ENCODE measurements at regions not wholly inside any gene's neighbourhood (a gene's known extent, or its start where the extent isn't known, plus 50 kb on each side); places are given as distances from the start of the nearest gene placed in this dataset.

- Histone ChIP-seq H3F3A (replicated peaks; ENCODE audit: low read depth) (no peaks in the 10 kb centered on the region), H3K27ac (ENCODE audit: low read depth) (no peak overlapping the region), H2AFZ (peak overlapping the region; percentile 28; the same call in 1 of the 2 replicates), H3K4me2 (no peak overlapping the region), H3K9me2 (ENCODE audit: insufficient read depth) (no peaks in the 10 kb centered on the region), H3K79me2 (replicated peaks; ENCODE audit: insufficient read depth) (no peaks in the 10 kb centered on the region), H3K36me3 (ENCODE audit: insufficient read depth) (no peaks in the 10 kb centered on the region; the same call in 1 of the 2 replicates), H4K20me1 (replicated peaks; ENCODE audit: insufficient read depth) (no peaks in the 10 kb centered on the region), H3K4me1 (ENCODE audit: insufficient read depth) (peaks cover 5% of the 10 kb centered on the region; the same call in 1 of the 2 replicates), H3K4me3 (no peak overlapping the region), H3K27me3 (ENCODE audit: insufficient read depth) (no peaks in the 10 kb centered on the region)
- Mint-ChIP-seq H3K4me3 (no peak overlapping the region), H3K4me1 (peaks cover 16% of the 10 kb centered on the region), H3K27me3 (ENCODE audit: insufficient read depth, low read depth, poor library complexity) (peaks cover 4% of the 10 kb centered on the region), H3K27ac (no peak overlapping the region), H3K36me3 (ENCODE audit: low read depth) (no peaks in the 10 kb centered on the region), H3K9me3 (no peaks in the 10 kb centered on the region)
- no peak for DNase-seq (ENCODE audit: low spot score)
- no peak for TF ChIP-seq ZNF114 (CRISPR knock-in tag; IDR thresholded peaks at IDR 0.05)
- no peak for ATAC-seq
These were observed 334.1 kb downstream of the TEX29 start for GRCh38 chr13:111654531-111654930.

GRCh38 chr13:111656439-111656838 lies 336.0 kb downstream of the TEX29 start:
- Mint-ChIP-seq H3K4me3 (no peak overlapping the region), H3K27me3 (ENCODE audit: insufficient read depth, low read depth, poor library complexity) (peaks cover 4% of the 10 kb centered on the region), H3K36me3 (ENCODE audit: low read depth) (no peaks in the 10 kb centered on the region), H3K4me1 (peaks cover 16% of the 10 kb centered on the region), H3K9me3 (no peaks in the 10 kb centered on the region), H3K27ac (no peak overlapping the region)
- H3K4me3 ChIP-seq = no peak overlapping the region
- H4K20me1 ChIP-seq (replicated peaks; ENCODE audit: insufficient read depth) = no peaks in the 10 kb centered on the region
- no peak overlapping the region for H3K4me2 ChIP-seq
- H3K9me2 ChIP-seq (ENCODE audit: insufficient read depth) = no peaks in the 10 kb centered on the region
- no peaks in the 10 kb centered on the region for H3F3A ChIP-seq (replicated peaks; ENCODE audit: low read depth)
- H3K79me2 ChIP-seq (replicated peaks; ENCODE audit: insufficient read depth) = no peaks in the 10 kb centered on the region
- ATAC-seq (no peak), DNase-seq (ENCODE audit: low spot score) (no peak)
- H3K27me3 ChIP-seq (ENCODE audit: insufficient read depth) = no peaks in the 10 kb centered on the region
- H3K36me3 ChIP-seq (ENCODE audit: insufficient read depth) = no peaks in the 10 kb centered on the region; the same call in 1 of the 2 replicates
- H2AFZ ChIP-seq = no peak overlapping the region
- no peak overlapping the region for H3K27ac ChIP-seq (ENCODE audit: low read depth)
- no peak for TF ChIP-seq JUNB (IDR thresholded peaks at IDR 0.05; ENCODE audit: unreplicated experiment)
- TF ChIP-seq CREB1 (CRISPR knock-in tag; IDR thresholded peaks at IDR 0.05; ENCODE audit: low read depth) = no peak
- no peak for TF ChIP-seq EZH2 (IDR thresholded peaks at IDR 0.05; ENCODE audit: low read depth, unreplicated experiment)
- no peak for TF ChIP-seq CTCF (conservative IDR thresholded peaks at IDR 0.05; ENCODE audit: low read depth in 2 of 2)
- TF ChIP-seq EZH2phosphoT487 (IDR thresholded peaks at IDR 0.05; ENCODE audit: unreplicated experiment) = no peak
- TF ChIP-seq ZNF114 (CRISPR knock-in tag; IDR thresholded peaks at IDR 0.05) = no peak
- no peak for TF ChIP-seq NANOG (IDR thresholded peaks at IDR 0.05; ENCODE audit: borderline replicate concordance)
- H3K4me1 ChIP-seq (ENCODE audit: insufficient read depth) = peaks cover 5% of the 10 kb centered on the region; the same call in 1 of the 2 replicates

GRCh38 chr13:111657013-111657412 lies 336.6 kb downstream of the TEX29 start:
- H3K4me1 ChIP-seq (ENCODE audit: insufficient read depth) = peaks cover 5% of the 10 kb centered on the region; the same call in 1 of the 2 replicates
- no peaks in the 10 kb centered on the region; the same call in 1 of the 2 replicates for H3K36me3 ChIP-seq (ENCODE audit: insufficient read depth)
- H3K27ac ChIP-seq (ENCODE audit: low read depth) = no peak overlapping the region
- H3K4me2 ChIP-seq = no peak overlapping the region
- H2AFZ ChIP-seq = no peak overlapping the region
- H3F3A ChIP-seq (replicated peaks; ENCODE audit: low read depth) = no peaks in the 10 kb centered on the region
- H3K36me3 Mint-ChIP-seq (ENCODE audit: low read depth) = no peaks in the 10 kb centered on the region
- no peak overlapping the region for H3K4me3 Mint-ChIP-seq
- H3K4me1 Mint-ChIP-seq = peaks cover 16% of the 10 kb centered on the region
- no peaks in the 10 kb centered on the region for H3K79me2 ChIP-seq (replicated peaks; ENCODE audit: insufficient read depth)
- H3K9me3 Mint-ChIP-seq = no peaks in the 10 kb centered on the region
- no peaks in the 10 kb centered on the region for H4K20me1 ChIP-seq (replicated peaks; ENCODE audit: insufficient read depth)
- ATAC-seq = no peak
- no peaks in the 10 kb centered on the region for H3K27me3 ChIP-seq (ENCODE audit: insufficient read depth)
- no peaks in the 10 kb centered on the region for H3K9me2 ChIP-seq (ENCODE audit: insufficient read depth)
- H3K27ac Mint-ChIP-seq = no peak overlapping the region
- no peak for DNase-seq (ENCODE audit: low spot score)
- peaks cover 4% of the 10 kb centered on the region for H3K27me3 Mint-ChIP-seq (ENCODE audit: insufficient read depth, low read depth, poor library complexity)
- H3K4me3 ChIP-seq = no peak overlapping the region
- TF ChIP-seq EZH2phosphoT487 (IDR thresholded peaks at IDR 0.05; ENCODE audit: unreplicated experiment) (no peak), EZH2 (IDR thresholded peaks at IDR 0.05; ENCODE audit: low read depth, unreplicated experiment) (no peak), POLR2AphosphoS5 (IDR thresholded peaks at IDR 0.05; ENCODE audit: low read depth) (no peak), ZNF114 (CRISPR knock-in tag; IDR thresholded peaks at IDR 0.05) (no peak), ZNF462 (CRISPR knock-in tag; IDR thresholded peaks at IDR 0.05) (no peak), STAT1 (IDR thresholded peaks at IDR 0.05; ENCODE audit: unreplicated experiment) (no peak)

All from GM23338 (cell line).